Esophagus (tissue), 2 donors: ENCODE measurements at regions not wholly inside any gene's neighbourhood (a gene's known extent, or its start where the extent isn't known, plus 50 kb on each side); places are given as distances from the start of the nearest gene placed in this dataset.

Source experiments
- H3K27ac ChIP-seq, 2 donors: one replicate each; pipeline ENCODE4 v1.5.1; 2013; ENCODE audit warnings: low read depth in 2 of 2, mild to moderate bottlenecking in 2 of 2, inconsistent platforms in 1 of 2, low read length in 1 of 2, moderate library complexity in 1 of 2
- H3K27me3 ChIP-seq, 2 donors: one replicate each; pipeline ENCODE4 v1.6.1; 2013; ENCODE audit warnings: low read length in 2 of 2, control low read depth in 1 of 2, mild to moderate bottlenecking in 1 of 2; ENCODE audit not compliant: insufficient read depth in 2 of 2, control insufficient read depth in 1 of 2
- H3K36me3 ChIP-seq, 2 donors: one replicate each; pipeline ENCODE4 v1.6.1; 2013; ENCODE audit warnings: low read length in 1 of 2; ENCODE audit not compliant: control insufficient read depth in 2 of 2, insufficient read depth in 2 of 2
- H3K4me1 ChIP-seq, 2 donors: one replicate each; pipeline ENCODE4 v1.6.1; 2013; ENCODE audit warnings: low read length in 1 of 2; ENCODE audit not compliant: control insufficient read depth in 2 of 2, insufficient read depth in 2 of 2
- H3K4me3 ChIP-seq, 2 donors: one replicate each; pipeline ENCODE4 v1.5.1; 2013; ENCODE audit warnings: low read length in 2 of 2, mild to moderate bottlenecking in 2 of 2, low read depth in 1 of 2, moderate library complexity in 1 of 2
- H3K9me3 ChIP-seq, 2 donors: one replicate each; pipeline ENCODE4 v1.6.1; 2013; ENCODE audit warnings: mild to moderate bottlenecking in 2 of 2, low read depth in 1 of 2, low read length in 1 of 2, moderate library complexity in 1 of 2; ENCODE audit not compliant: control insufficient read depth in 2 of 2, insufficient read depth in 1 of 2
- WGBS, 2 donors: extraction: QIAGEN DNeasy Blood & Tissue Kit; methylation state at CpG; one replicate each; pipeline ENCODE4 v1.1.7; 2013; 5-methylcytosine and 5-hydroxymethylcytosine counted together
- donor health status: healthy with polysubstance abuse.
- donor health status: Bipolar disorder and iron deficiency.

GRCh38 chr15:81863162-81863561 is 182.7 kb downstream of the MEX3B start:
- H3K27me3 ChIP-seq, result no peaks in the 10 kb centered on the region

GRCh38 chr15:81859737-81860516 is 185.9 kb downstream of the MEX3B start:
- Histone ChIP-seq H3K27me3 (no peaks in the 10 kb centered on the region), H3K36me3 (no peaks in the 10 kb centered on the region), H3K27ac (no peak overlapping the region), H3K4me1 (no peaks in the 10 kb centered on the region), H3K4me3 (no peak overlapping the region), H3K9me3 (no peaks in the 10 kb centered on the region)
- 67 to 87% methylated on average over 9 of the region's 9 CpGs for WGBS, 2 donors

More at GRCh38 chr15:81863162-81863561, 182.7 kb downstream of the MEX3B start:
- Histone ChIP-seq H3K4me3 (no peak overlapping the region), H3K9me3 (no peaks in the 10 kb centered on the region), H3K36me3 (no peaks in the 10 kb centered on the region), H3K4me1 (no peaks in the 10 kb centered on the region), H3K27ac (no peak overlapping the region)
- WGBS, 2 donors, result 48 to 59% methylated on average over 2 of the region's 2 CpGs

GRCh38 chr15:81858586-81858985 is 187.2 kb downstream of the MEX3B start:
- H3K4me1 ChIP-seq, result no peaks in the 10 kb centered on the region
- H3K27me3 ChIP-seq, result no peaks in the 10 kb centered on the region
- no peak overlapping the region for H3K4me3 ChIP-seq
- H3K36me3 ChIP-seq, result no peaks in the 10 kb centered on the region
- 60 to 62% methylated on average over 3 of the region's 3 CpGs for WGBS, 2 donors
- no peaks in the 10 kb centered on the region for H3K9me3 ChIP-seq
- H3K27ac ChIP-seq, result no peak overlapping the region

- WGBS, 2 donors, result 89 to 92% methylated on average over 6 of the region's 6 CpGs
- H3K36me3 ChIP-seq, result no peaks in the 10 kb centered on the region
- no peaks in the 10 kb centered on the region for H3K4me1 ChIP-seq
- no peaks in the 10 kb centered on the region for H3K9me3 ChIP-seq
- no peak overlapping the region for H3K27ac ChIP-seq
- no peak overlapping the region for H3K4me3 ChIP-seq
- H3K27me3 ChIP-seq, result no peaks in the 10 kb centered on the region
Measured at GRCh38 chr15:81858136-81858535, 187.7 kb downstream of the MEX3B start.

- Histone ChIP-seq H3K9me3 (no peaks in the 10 kb centered on the region), H3K27ac (no peak overlapping the region), H3K27me3 (no peaks in the 10 kb centered on the region)
Measured at GRCh38 chr15:81856634-81857026, 189.2 kb downstream of the MEX3B start.

GRCh38 chr15:81856001-81856633 is 189.7 kb downstream of the MEX3B start:
- no peak overlapping the region for H3K27ac ChIP-seq
- WGBS, 2 donors, result 87% methylated on average over 10 of the region's 10 CpGs
- no peak overlapping the region for H3K4me3 ChIP-seq
- H3K36me3 ChIP-seq, result no peaks in the 10 kb centered on the region
- no peaks in the 10 kb centered on the region for H3K4me1 ChIP-seq
- no peaks in the 10 kb centered on the region for H3K9me3 ChIP-seq
- H3K27me3 ChIP-seq, result no peaks in the 10 kb centered on the region

More at GRCh38 chr15:81856634-81857026, 189.2 kb downstream of the MEX3B start:
- Histone ChIP-seq H3K4me3 (no peak overlapping the region), H3K36me3 (no peaks in the 10 kb centered on the region), H3K4me1 (no peaks in the 10 kb centered on the region)

- H3K4me3 ChIP-seq, result no peak overlapping the region
- no peaks in the 10 kb centered on the region for H3K4me1 ChIP-seq
- H3K27ac ChIP-seq, result no peak overlapping the region
- no peaks in the 10 kb centered on the region for H3K9me3 ChIP-seq
- 84 to 85% methylated on average over 3 of the region's 3 CpGs for WGBS, 2 donors
- H3K27me3 ChIP-seq, result no peaks in the 10 kb centered on the region
- no peaks in the 10 kb centered on the region for H3K36me3 ChIP-seq
Measured at GRCh38 chr15:81853150-81853748, 192.6 kb downstream of the MEX3B start.

GRCh38 chr15:81852411-81853149 is 193.2 kb downstream of the MEX3B start:
- no peaks in the 10 kb centered on the region for H3K9me3 ChIP-seq
- no peaks in the 10 kb centered on the region for H3K27me3 ChIP-seq
- 61 to 63% methylated on average over 5 of the region's 5 CpGs for WGBS, 2 donors
- H3K27ac ChIP-seq, result no peak overlapping the region
- H3K36me3 ChIP-seq, result no peaks in the 10 kb centered on the region
- no peaks in the 10 kb centered on the region for H3K4me1 ChIP-seq
- H3K4me3 ChIP-seq, result no peak overlapping the region

- Histone ChIP-seq H3K27ac (no peak overlapping the region), H3K9me3 (no peaks in the 10 kb centered on the region), H3K27me3 (no peaks in the 10 kb centered on the region), H3K4me3 (no peak overlapping the region), H3K36me3 (no peaks in the 10 kb centered on the region), H3K4me1 (no peaks in the 10 kb centered on the region)
- WGBS, 2 donors, result 76 to 79% methylated on average over 7 of the region's 7 CpGs
Measured at GRCh38 chr15:81851757-81852156, 194.1 kb downstream of the MEX3B start.
